OCI-LY1 (cell line): ENCODE measurements at regions not wholly inside any gene's neighbourhood (a gene's known extent, or its start where the extent isn't known, plus 50 kb on each side); places are given as distances from the start of the nearest gene placed in this dataset.
A peak's percentile ranks its signal among the peaks of the same experiment; 100 is the strongest.

Experiments used
- H2AFZ ChIP-seq: fragments of 200-600 bp; sonication (generic), shearing (Covaris generic); 2 replicates; pipeline ENCODE4 v1.6.0; 2014; ENCODE audit warnings: antibody characterized with exemption, mild to moderate bottlenecking, low read length
- H3F3A ChIP-seq: fragments of 200-600 bp; sonication (generic), shearing (Covaris generic); 2 replicates; pipeline ENCODE4 v1.6.0; 2014; ENCODE audit warnings: mild to moderate bottlenecking, antibody characterized with exemption, low read length, moderate library complexity; ENCODE audit not compliant: insufficient read depth
- H3K27ac ChIP-seq: fragments of 200-600 bp; sonication (generic); 2 replicates; pipeline ENCODE4 v1.5.1; 2014; ENCODE audit warnings: low read length, mixed run types, mild to moderate bottlenecking, low read depth; ENCODE audit not compliant: poor library complexity, severe bottlenecking
- H3K27me3 ChIP-seq: fragments of 200-600 bp; sonication (generic); 2 replicates; pipeline ENCODE4 v1.6.0; 2014; ENCODE audit warnings: antibody characterized with exemption, mild to moderate bottlenecking, low read length, moderate library complexity; ENCODE audit not compliant: insufficient read depth
- H3K36me3 ChIP-seq: fragments of 200-600 bp; sonication (generic); 2 replicates; pipeline ENCODE4 v1.6.1; 2014; ENCODE audit warnings: mild to moderate bottlenecking, antibody characterized with exemption, low read length, moderate library complexity, mixed read lengths; ENCODE audit not compliant: insufficient read depth
- H3K4me1 ChIP-seq: fragments of 200-600 bp; sonication (generic); 2 replicates; pipeline ENCODE4 v1.5.1; 2014; ENCODE audit warnings: mild to moderate bottlenecking, low read length, moderate library complexity; ENCODE audit not compliant: insufficient read depth, severe bottlenecking
- H3K4me2 ChIP-seq: fragments of 200-600 bp; sonication (generic), shearing (Covaris generic); 2 replicates; pipeline ENCODE4 v1.6.1; 2014; ENCODE audit warnings: low read length
- H3K4me3 ChIP-seq: fragments of 200-600 bp; sonication (generic); 2 replicates; pipeline ENCODE4 v1.5.1; 2014; ENCODE audit warnings: low read length, low read depth, mild to moderate bottlenecking, mixed read lengths; ENCODE audit not compliant: poor library complexity, severe bottlenecking
- H3K79me2 ChIP-seq: fragments of 200-600 bp; shearing (Covaris generic); 2 replicates; pipeline ENCODE4 v1.6.1; 2016; ENCODE audit warnings: mixed run types, low read length, mixed read lengths; ENCODE audit not compliant: insufficient read depth
- H3K9ac ChIP-seq: fragments of 200-600 bp; sonication (generic), shearing (Covaris generic); 2 replicates; pipeline ENCODE4 v1.6.1; 2014; ENCODE audit warnings: mild to moderate bottlenecking, low read length, mixed read lengths
- H3K9me2 ChIP-seq: fragments of 200-600 bp; sonication (generic), shearing (Covaris generic); 2 replicates; pipeline ENCODE4 v1.6.1; 2014; ENCODE audit warnings: low read depth, mild to moderate bottlenecking, low read length, mixed read lengths
- H3K9me3 ChIP-seq: fragments of 200-600 bp; shearing (Covaris generic); 2 replicates; pipeline ENCODE4 v1.6.1; 2014; ENCODE audit warnings: low read length, mixed read lengths
- H4K20me1 ChIP-seq: fragments of 200-600 bp; sonication (generic), shearing (Covaris generic); 2 replicates; pipeline ENCODE4 v1.6.0; 2016; ENCODE audit warnings: mild to moderate bottlenecking, low read length; ENCODE audit not compliant: insufficient read depth
- EZH2 ChIP-seq: fragments of 200-600 bp; sonication (generic), shearing (Covaris generic); IDR thresholded peaks from 2 replicates; pipeline ENCODE4 v1.8.0; 2017; ENCODE audit warnings: borderline replicate concordance, mixed run types, mild to moderate bottlenecking, antibody characterized with exemption, low read length, moderate library complexity, mixed read lengths
- TF ChIP-seq, protein P1 (sequence below): fragments of 200-600 bp; sonication (generic), shearing (Covaris generic); IDR thresholded peaks from 2 replicates; pipeline ENCODE4 v1.5.1; 2017; ENCODE audit warnings: mild to moderate bottlenecking, antibody characterized with exemption, low read length, moderate library complexity, mixed read lengths

DNA sequence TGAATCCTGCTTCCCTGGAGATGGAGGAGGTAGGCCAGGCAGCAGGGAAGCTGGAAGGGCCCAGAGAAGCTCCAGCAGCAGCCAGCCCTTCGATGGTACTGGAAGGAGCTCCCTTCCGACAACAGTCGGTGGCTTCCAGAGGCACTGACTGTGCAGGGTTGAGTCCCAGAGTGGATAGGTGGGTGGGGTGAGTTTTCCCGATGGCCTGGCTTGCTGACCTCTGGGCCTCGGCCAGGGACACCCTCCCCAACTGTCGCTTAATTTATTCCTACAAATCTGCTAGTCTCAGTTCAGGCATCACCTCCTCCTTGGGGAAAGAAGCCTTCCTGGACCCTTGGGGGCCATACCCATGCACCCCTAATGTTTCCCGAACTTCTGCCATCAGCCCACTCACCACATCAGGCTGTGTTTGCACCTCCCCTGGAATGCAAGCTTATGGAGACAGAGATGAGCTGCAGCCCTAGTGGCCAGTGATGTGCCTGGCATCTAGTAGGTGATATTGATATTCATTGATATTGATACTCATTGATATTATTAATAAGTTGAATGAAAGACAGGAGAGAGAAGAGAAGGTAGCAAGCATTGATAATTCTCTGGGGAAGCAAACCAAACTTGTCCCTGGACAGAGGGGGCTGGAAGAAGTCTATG lies 104.6 kb upstream of the BOD1 start:
- Histone ChIP-seq H4K20me1 (no peaks in the 10 kb centered on the region), H3F3A (no peaks in the 10 kb centered on the region), H2AFZ (no peak overlapping the region), H3K9me3 (peaks cover 3% of the 10 kb centered on the region; the same call in 1 of the 2 replicates), H3K9ac (peak overlapping the region; percentile 59), H3K36me3 (peaks cover 22% of the 10 kb centered on the region), H3K4me1 (peaks cover 70% of the 10 kb centered on the region), H3K27ac (peak overlapping the region; percentile 97), H3K9me2 (no peaks in the 10 kb centered on the region), H3K27me3 (no peaks in the 10 kb centered on the region), H3K4me2 (peak overlapping the region; percentile 48), H3K4me3 (peak overlapping the region; percentile 52), H3K79me2 (no peaks in the 10 kb centered on the region)
- TF ChIP-seq, protein P1, sequence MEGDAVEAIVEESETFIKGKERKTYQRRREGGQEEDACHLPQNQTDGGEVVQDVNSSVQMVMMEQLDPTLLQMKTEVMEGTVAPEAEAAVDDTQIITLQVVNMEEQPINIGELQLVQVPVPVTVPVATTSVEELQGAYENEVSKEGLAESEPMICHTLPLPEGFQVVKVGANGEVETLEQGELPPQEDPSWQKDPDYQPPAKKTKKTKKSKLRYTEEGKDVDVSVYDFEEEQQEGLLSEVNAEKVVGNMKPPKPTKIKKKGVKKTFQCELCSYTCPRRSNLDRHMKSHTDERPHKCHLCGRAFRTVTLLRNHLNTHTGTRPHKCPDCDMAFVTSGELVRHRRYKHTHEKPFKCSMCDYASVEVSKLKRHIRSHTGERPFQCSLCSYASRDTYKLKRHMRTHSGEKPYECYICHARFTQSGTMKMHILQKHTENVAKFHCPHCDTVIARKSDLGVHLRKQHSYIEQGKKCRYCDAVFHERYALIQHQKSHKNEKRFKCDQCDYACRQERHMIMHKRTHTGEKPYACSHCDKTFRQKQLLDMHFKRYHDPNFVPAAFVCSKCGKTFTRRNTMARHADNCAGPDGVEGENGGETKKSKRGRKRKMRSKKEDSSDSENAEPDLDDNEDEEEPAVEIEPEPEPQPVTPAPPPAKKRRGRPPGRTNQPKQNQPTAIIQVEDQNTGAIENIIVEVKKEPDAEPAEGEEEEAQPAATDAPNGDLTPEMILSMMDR = peak; percentile 41; the same call in 1 of the 2 replicates
- TF ChIP-seq EZH2 = no peak

DNA sequence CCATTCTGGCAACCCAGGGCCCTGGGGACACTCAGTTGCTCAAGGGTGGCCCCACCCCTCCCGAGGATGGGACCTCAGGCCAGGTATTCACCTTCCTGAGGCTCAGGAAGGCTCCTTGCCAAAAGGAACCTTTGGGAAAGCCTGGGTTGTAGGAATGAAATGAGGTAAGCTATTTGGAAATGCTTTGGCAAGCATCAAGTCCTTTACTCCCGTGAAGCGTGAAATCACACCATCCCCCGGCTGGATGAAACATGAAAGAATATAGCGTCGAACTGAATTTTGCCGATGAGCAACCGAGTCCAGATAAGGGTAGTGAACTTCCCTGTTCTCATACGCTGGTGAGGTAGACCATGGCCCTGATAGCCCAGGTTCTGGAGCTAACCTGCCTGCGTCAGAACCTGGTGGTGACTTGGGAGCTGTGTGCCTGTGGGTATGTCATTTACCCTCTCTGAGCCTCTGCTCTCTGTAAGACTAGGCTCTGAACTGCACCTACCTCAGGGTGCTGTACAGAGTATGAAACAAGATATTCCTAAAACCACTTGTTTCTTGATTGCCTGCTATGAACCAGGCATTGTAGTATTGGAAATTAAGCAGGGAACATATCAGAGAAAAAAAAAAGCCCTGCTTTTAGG lies 105.3 kb upstream of the BOD1 start:
- Histone ChIP-seq H3K4me3 (peak overlapping the region; percentile 52), H3K27me3 (no peaks in the 10 kb centered on the region), H4K20me1 (no peaks in the 10 kb centered on the region), H3K36me3 (peaks cover 23% of the 10 kb centered on the region), H3K79me2 (no peaks in the 10 kb centered on the region), H3K4me2 (peak overlapping the region; percentile 48; the same call in 1 of the 2 replicates), H3K9me3 (peaks cover 3% of the 10 kb centered on the region; the same call in 1 of the 2 replicates), H2AFZ (no peak overlapping the region), H3K9me2 (no peaks in the 10 kb centered on the region), H3F3A (no peaks in the 10 kb centered on the region), H3K27ac (peak overlapping the region; percentile 97), H3K9ac (peak overlapping the region; percentile 59; the same call in 1 of the 2 replicates), H3K4me1 (peaks cover 64% of the 10 kb centered on the region)
- TF ChIP-seq, protein P1 = no peak

DNA sequence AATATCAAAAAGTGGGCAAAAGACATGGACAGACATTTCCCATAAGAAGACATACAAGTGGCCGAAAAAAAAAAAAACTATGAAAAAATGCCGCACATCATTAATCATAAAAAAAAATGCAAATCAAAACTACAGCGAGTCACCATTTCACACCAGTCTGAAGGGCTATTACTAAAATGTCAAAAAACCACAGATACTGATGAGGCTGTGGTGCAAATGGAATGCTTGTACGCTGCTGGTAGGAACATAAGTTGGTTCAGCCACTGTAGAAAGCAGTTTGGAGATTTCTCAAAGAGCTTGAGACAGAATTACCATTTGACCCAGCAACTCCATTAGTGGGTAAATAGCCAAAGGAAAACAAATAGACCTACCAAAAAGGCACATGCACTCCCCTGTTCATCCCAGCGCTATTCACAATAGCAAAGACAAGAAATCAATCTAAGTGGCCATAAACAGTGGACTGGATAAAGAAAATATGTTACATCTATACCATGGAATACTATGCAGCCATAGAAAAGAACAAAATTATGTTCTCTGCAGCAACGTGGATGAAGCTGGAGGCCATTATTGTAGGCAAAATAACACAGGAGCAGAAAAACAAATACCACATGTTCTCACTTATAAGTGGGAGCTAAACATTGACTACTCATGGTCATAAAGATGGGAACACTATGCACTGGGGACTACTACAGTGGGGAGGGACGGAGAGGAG lies 110.6 kb upstream of the BOD1 start:
- H3K36me3 ChIP-seq = peaks cover 23% of the 10 kb centered on the region
- H3K27ac ChIP-seq = no peak overlapping the region
- no peaks in the 10 kb centered on the region for H3K9me2 ChIP-seq
- H3F3A ChIP-seq = no peaks in the 10 kb centered on the region
- no peak overlapping the region for H2AFZ ChIP-seq
- peaks cover 43% of the 10 kb centered on the region for H3K4me1 ChIP-seq
- no peak overlapping the region for H3K4me2 ChIP-seq
- H3K27me3 ChIP-seq = no peaks in the 10 kb centered on the region
- H3K4me3 ChIP-seq = no peak overlapping the region
- H3K9ac ChIP-seq = no peak overlapping the region
- H4K20me1 ChIP-seq = no peaks in the 10 kb centered on the region
- H3K9me3 ChIP-seq = peaks cover 3% of the 10 kb centered on the region; the same call in 1 of the 2 replicates
- TF ChIP-seq, protein P1 = no peak
- no peak for TF ChIP-seq EZH2
- H3K79me2 ChIP-seq = no peaks in the 10 kb centered on the region
